ENCODE measurements at regions not wholly inside any gene's neighbourhood (a gene's known extent, or its start where the extent isn't known, plus 50 kb on each side); places are given as distances from the start of the nearest gene placed in this dataset.
"Not testable (repeated sequence)": the region's sequence is repeated elsewhere in the genome, so short reads cannot be mapped to it uniquely, and the experiment has no call there.

- not testable (repeated sequence) for TF ChIP-seq USF1 (IDR thresholded peaks at IDR 0.05); TAF1 (IDR thresholded peaks at IDR 0.05; ENCODE audit: low read depth); CEBPB (IDR thresholded peaks at IDR 0.05)
- peak; percentile 86 for TF ChIP-seq EP300 (IDR thresholded peaks at IDR 0.05; ENCODE audit: borderline replicate concordance)
These were observed 952.0 kb downstream of the SPATA31A6 start for GRCh38 chr9:43135440-43135839.
